Endothelial cell of umbilical vein (primary cell): ENCODE measurements at regions not wholly inside any gene's neighbourhood (a gene's known extent, or its start where the extent isn't known, plus 50 kb on each side); places are given as distances from the start of the nearest gene placed in this dataset.

Experiments
- BruUV-seq: library from RNA; stranded (reverse); fragments of 400-500 nt; replicated peaks from 2 replicates; lab custom pipeline; 2021; lab: Mats Ljungman, UMichigan
- CTCF ChIA-PET: fragments of 300-600, 350-600 bp; sonication (Branson Sonifier 250); formaldehyde crosslinking; loops from one replicate; lab custom pipeline; 2021; ENCODE audit warnings: antibody characterized with exemption, inconsistent platforms; lab: Charles Lee
- POLR2A ChIA-PET: fragments of 300-600, 350-600 bp; sonication (Branson Sonifier 250); formaldehyde crosslinking; loops from one replicate; lab custom pipeline; 2021; ENCODE audit warnings: antibody characterized with exemption, inconsistent platforms; lab: Charles Lee
- DNase-seq: peaks from one replicate; pipeline ENCODE4 v3.0.0-alpha.2; 2011; ENCODE audit warnings: low read depth, low spot score
- FAIRE-seq: peaks from 2 replicates; lab custom pipeline; 2011; peaks lifted over from hg19 to GRCh38; lab: Jason Lieb, UNC
- H2AFZ ChIP-seq: 2 replicates; pipeline ENCODE4 v1.6.0; 2012; ENCODE audit warnings: low read depth, low read length, control low read depth, inconsistent platforms
- H3K27ac ChIP-seq: 2 replicates; pipeline ENCODE4 v1.5.1; 2011; ENCODE audit warnings: low read depth, mild to moderate bottlenecking, control low read depth, low read length, moderate library complexity; ENCODE audit not compliant: insufficient read depth
- H3K27me3 ChIP-seq, 2 experiments: 2 replicates each; pipeline versions ENCODE4 v1.6.0 to v1.6.1; 2011; ENCODE audit warnings: low read length in 2 of 2, mixed read lengths in 1 of 2; ENCODE audit not compliant: control insufficient read depth in 2 of 2, insufficient read depth in 2 of 2
- H3K36me3 ChIP-seq, 2 experiments: 2 replicates in 1 of 2; 3 replicates in 1 of 2; pipeline ENCODE4 v1.5.1; 2011; ENCODE audit warnings: low read length in 2 of 2, mild to moderate bottlenecking in 1 of 2, moderate library complexity in 1 of 2; ENCODE audit not compliant: control insufficient read depth in 2 of 2, insufficient read depth in 2 of 2; ENCODE audit errors: extremely low read depth in 1 of 2
- H3K4me1 ChIP-seq: 3 replicates; pipeline ENCODE4 v1.5.1; 2011; ENCODE audit warnings: mild to moderate bottlenecking, low read length; ENCODE audit not compliant: control insufficient read depth, insufficient read depth; ENCODE audit errors: extremely low read depth
- H3K4me2 ChIP-seq: 2 replicates; pipeline ENCODE4 v1.6.1; 2011; ENCODE audit warnings: low read length, control low read depth, mixed read lengths; ENCODE audit not compliant: insufficient read depth
- H3K4me3 ChIP-seq, 3 experiments: fragments of 200-600 bp in 1 of 3; sonication (generic), shearing (Covaris generic) in 1 of 3; replicated peaks in 1 of 3; 2 replicates each; pipeline ENCODE4 v1.5.1; 2011 to 2016; ENCODE audit warnings: control low read depth in 3 of 3, low read length in 3 of 3, mild to moderate bottlenecking in 2 of 3, inconsistent platforms in 1 of 3, low read depth in 1 of 3, moderate library complexity in 1 of 3; ENCODE audit not compliant: insufficient read depth in 1 of 3
- H3K79me2 ChIP-seq: 2 replicates; pipeline ENCODE4 v1.6.0; 2012; ENCODE audit warnings: low read length, inconsistent platforms; ENCODE audit not compliant: control insufficient read depth, insufficient read depth
- H3K9ac ChIP-seq: replicated peaks from 2 replicates; pipeline ENCODE3; 2011; ENCODE audit warnings: low read length, control low read depth; ENCODE audit not compliant: insufficient read depth; ENCODE audit errors: extremely low read depth
- H3K9me1 ChIP-seq: replicated peaks from 3 replicates; pipeline ENCODE4 v1.6.0; 2011; ENCODE audit warnings: mild to moderate bottlenecking, low read length; ENCODE audit not compliant: control insufficient read depth, insufficient read depth; ENCODE audit errors: extremely low read depth
- H3K9me3 ChIP-seq: replicated peaks from 2 replicates; pipeline ENCODE4 v1.5.1; 2012; ENCODE audit warnings: low read length, inconsistent platforms; ENCODE audit not compliant: control insufficient read depth, insufficient read depth
- H4K20me1 ChIP-seq: replicated peaks from 2 replicates; pipeline ENCODE3; 2011; ENCODE audit warnings: mild to moderate bottlenecking, low read length; ENCODE audit not compliant: control insufficient read depth, insufficient read depth; ENCODE audit errors: extremely low read depth
- CTCF ChIP-seq, 2 donors: IDR thresholded peaks; 1 replicate in 1 of 2; 2 replicates in 1 of 2; pipeline ENCODE4 v1.5.1; 2011; ENCODE audit warnings: low read length in 2 of 2, mild to moderate bottlenecking in 2 of 2, moderate library complexity in 2 of 2, control low read depth in 1 of 2, inconsistent platforms in 1 of 2, low read depth in 1 of 2; ENCODE audit not compliant: insufficient read depth in 1 of 2; ENCODE audit errors: extremely low read depth in 1 of 2
- EZH2 ChIP-seq: IDR thresholded peaks from 2 replicates; pipeline ENCODE4 v1.6.1; 2012; ENCODE audit warnings: borderline replicate concordance, low read depth, mild to moderate bottlenecking, moderate library complexity, low read length, inconsistent platforms; ENCODE audit not compliant: severe bottlenecking
- FOS ChIP-seq: IDR thresholded peaks from 2 replicates; pipeline ENCODE4 v1.6.1; 2011; ENCODE audit warnings: mild to moderate bottlenecking, low read length, moderate library complexity, borderline replicate concordance; ENCODE audit not compliant: insufficient read depth
- GATA2 ChIP-seq: IDR thresholded peaks from 2 replicates; pipeline ENCODE4 v1.7.0; 2011; ENCODE audit warnings: low read depth, mild to moderate bottlenecking, moderate library complexity, mixed read lengths, low read length; ENCODE audit not compliant: insufficient read length, insufficient read depth
- JUN ChIP-seq: IDR thresholded peaks from 2 replicates; pipeline ENCODE4 v1.6.1; 2011; ENCODE audit warnings: borderline replicate concordance, low read depth; ENCODE audit not compliant: insufficient read length, insufficient read depth
- MAX ChIP-seq: IDR thresholded peaks from 2 replicates; pipeline ENCODE4 v1.6.1; 2011; ENCODE audit not compliant: insufficient read depth, insufficient read length
- MYC ChIP-seq: IDR thresholded peaks from one replicate; pipeline ENCODE4 v1.6.1; 2011; ENCODE audit warnings: mild to moderate bottlenecking, low read depth, low read length
- POLR2A ChIP-seq: IDR thresholded peaks from 2 replicates; pipeline ENCODE4 v1.6.1; 2012; ENCODE audit warnings: low read depth, mild to moderate bottlenecking, control low read depth, low read length
- POLR2AphosphoS5 ChIP-seq: IDR thresholded peaks from 2 replicates; pipeline ENCODE4 v1.6.1; 2012; ENCODE audit warnings: low read depth, mild to moderate bottlenecking, control low read depth, low read length, moderate library complexity; ENCODE audit not compliant: insufficient read depth
- dilution Hi-C: fragments of 300-500 bp; cut with MboI; formaldehyde crosslinking; loops from one replicate; pipeline ENCODE4 v1.15.0; 2019; ENCODE audit warnings: low sequenced_read_pairs; ENCODE audit not compliant: extremely low pct_ligation_motif_present
- intact Hi-C: fragments of 100-400 bp; cut with micrococcal nuclease; formaldehyde crosslinking; loops from one replicate; pipeline ENCODE4 v1.10.0; 2022

- Histone ChIP-seq H3K27me3 (no peaks in the 10 kb centered on the region), H4K20me1 (no peaks in the 10 kb centered on the region), H2AFZ (no peak overlapping the region), H3K27ac (no peak overlapping the region), H3K36me3 (no peaks in the 10 kb centered on the region), H3K4me2 (no peak overlapping the region), H3K79me2 (no peaks in the 10 kb centered on the region), H3K9ac (no peak overlapping the region), H3K4me3 (no peak overlapping the region), H3K9me1 (no peaks in the 10 kb centered on the region), H3K4me1 (no peaks in the 10 kb centered on the region), H3K9me3 (no peaks in the 10 kb centered on the region)
- TF ChIP-seq GATA2 (no peak), POLR2AphosphoS5 (no peak), MAX (no peak), POLR2A (no peak), EZH2 (no peak), FOS (no peak), JUN (no peak), CTCF (IDR thresholded peaks at IDR 0.05; ENCODE audit: extremely low read depth in 1 of 2, insufficient read depth in 1 of 2, low read depth in 1 of 2, low read length in 2 of 2) (no peak), MYC (no peak)
- BruUV-seq: no TSS peak
- dilution Hi-C loops (no loop called here), intact Hi-C loops (no loop called here)
- DNase-seq (no peak), FAIRE-seq (no peak)
- POLR2A ChIA-PET: no interaction called here
- CTCF ChIA-PET: no interaction called here
Observed at GRCh38 chr18:4789506-4789905, 334.4 kb upstream of the DLGAP1 start.
